GM12878 (cell line): ENCODE measurements at regions not wholly inside any gene's neighbourhood (a gene's known extent, or its start where the extent isn't known, plus 50 kb on each side); places are given as distances from the start of the nearest gene placed in this dataset.

ENCODE experiments used
- ATAC-seq: fragments of 200-7000 bp; cut with Tn5 transposase; 3 replicates; pipeline ENCODE4 v1.9.1; 2020; ENCODE audit warnings: mild to moderate bottlenecking, moderate library complexity
- BruUV-seq: library from RNA; stranded (reverse); fragments of 400-500 nt; replicated peaks from 2 replicates; lab custom pipeline; 2021; lab: Mats Ljungman, UMichigan
- CTCF ChIA-PET: fragments of 300-600 bp; sonication (Branson Sonifier 250); formaldehyde crosslinking; extraction: SDS; loops from one replicate; lab custom pipeline; 2021; ENCODE audit warnings: inconsistent platforms; lab: Yijun Ruan, JAX
- POLR2A ChIA-PET: fragments of 350-600 bp; formaldehyde crosslinking; extraction: SDS; loops from one replicate; lab custom pipeline; 2021; ENCODE audit warnings: inconsistent platforms; lab: Charles Lee
- RAD21 ChIA-PET: fragments of 300-600 bp; sonication (Branson Sonifier 250); formaldehyde crosslinking; loops from one replicate; lab custom pipeline; 2023; ENCODE audit warnings: antibody characterized with exemption; ENCODE audit not compliant: unreplicated experiment; lab: Charles Lee
- SMC1A ChIA-PET: fragments of 300-600 bp; sonication (Branson Sonifier 250); formaldehyde crosslinking; loops from one replicate; lab custom pipeline; 2023; ENCODE audit not compliant: unreplicated experiment, uncharacterized antibody; lab: Charles Lee
- DNase-seq: peaks from one replicate; pipeline ENCODE4 v3.0.0-alpha.2; 2011; ENCODE audit warnings: low read depth, low spot score
- FAIRE-seq: peaks from 3 replicates; lab custom pipeline; 2011; peaks lifted over from hg19 to GRCh38; lab: Jason Lieb, UNC
- H2AFZ ChIP-seq: 2 replicates; pipeline ENCODE4 v1.6.0; 2011; ENCODE audit warnings: low read depth, low read length, control low read depth; ENCODE audit not compliant: control insufficient read depth
- H3K27ac ChIP-seq: 2 replicates; pipeline ENCODE4 v1.5.1; 2011; ENCODE audit warnings: control low read depth; ENCODE audit not compliant: control insufficient read depth, insufficient read depth
- H3K27me3 ChIP-seq, 2 experiments: replicated peaks in 1 of 2; 2 replicates each; pipeline versions ENCODE4 v1.6.0 to v1.6.1; 2011; ENCODE audit warnings: low read length in 1 of 2; ENCODE audit not compliant: control insufficient read depth in 2 of 2, insufficient read depth in 2 of 2
- H3K36me3 ChIP-seq, 2 experiments: 2 replicates each; pipeline ENCODE4 v1.5.1; 2011; ENCODE audit warnings: low read length in 1 of 2; ENCODE audit not compliant: control insufficient read depth in 2 of 2, insufficient read depth in 2 of 2
- H3K4me1 ChIP-seq: 2 replicates; pipeline ENCODE4 v1.6.1; 2011; ENCODE audit warnings: mild to moderate bottlenecking, low read length, moderate library complexity, mixed read lengths; ENCODE audit not compliant: control insufficient read depth, insufficient read depth
- H3K4me2 ChIP-seq: 2 replicates; pipeline ENCODE4 v1.6.0; 2011; ENCODE audit warnings: control low read depth; ENCODE audit not compliant: control insufficient read depth, insufficient read depth
- H3K4me3 ChIP-seq: fragments of 200-600 bp; sonication (generic); 2 replicates; pipeline ENCODE4 v1.5.1; 2016
- H3K79me2 ChIP-seq: 2 replicates; pipeline ENCODE4 v1.6.0; 2011; ENCODE audit warnings: low read length; ENCODE audit not compliant: control insufficient read depth, insufficient read depth
- H3K9ac ChIP-seq: 2 replicates; pipeline ENCODE4 v1.8.0; 2011; ENCODE audit warnings: low read length, control low read depth, mixed read lengths; ENCODE audit not compliant: control insufficient read depth, insufficient read depth
- H3K9me3 ChIP-seq: replicated peaks from 3 replicates; pipeline ENCODE4 v1.5.1; 2011; ENCODE audit warnings: mild to moderate bottlenecking, low read length; ENCODE audit not compliant: control insufficient read depth, insufficient read depth
- H4K20me1 ChIP-seq: 2 replicates; pipeline ENCODE4 v1.6.0; 2011; ENCODE audit not compliant: control insufficient read depth, insufficient read depth
- EZH2 ChIP-seq: IDR thresholded peaks from 2 replicates; pipeline ENCODE4 v1.6.1; 2012; ENCODE audit warnings: low read depth, mild to moderate bottlenecking, control low read depth, inconsistent platforms, low read length, borderline replicate concordance; ENCODE audit not compliant: control insufficient read depth
- NFYB ChIP-seq: IDR thresholded peaks from 2 replicates; pipeline ENCODE4 v1.6.1; 2011; ENCODE audit warnings: low read depth, mild to moderate bottlenecking, low read length, improper control_type of control experiment, moderate library complexity; ENCODE audit not compliant: insufficient read depth
- RAD51 ChIP-seq: fragments of 450-650 bp; IDR thresholded peaks from 2 replicates; pipeline ENCODE4 v1.6.1; 2016; ENCODE audit warnings: moderate library complexity, mild to moderate bottlenecking, inconsistent platforms
- WGBS: methylation state at CpG from one replicate; pipeline ENCODE4 v1.1.6; 2016; ENCODE audit warnings: low lambda C conversion rate; ENCODE audit not compliant: insufficient replicate concordance, insufficient coverage; ENCODE audit errors: missing lambda C conversion rate; 5-methylcytosine and 5-hydroxymethylcytosine counted together
- in situ Hi-C: fragments of 300-500 bp; cut with MboI; formaldehyde crosslinking; loops from 9 replicates; pipeline ENCODE4 v1.14.3; 2018; ENCODE audit warnings: mixed read lengths
- intact Hi-C: fragments of 100-400 bp; cut with micrococcal nuclease; formaldehyde crosslinking; loops from one replicate; pipeline ENCODE4 v1.14.2; 2022; ENCODE audit not compliant: unreplicated experiment

DNA sequence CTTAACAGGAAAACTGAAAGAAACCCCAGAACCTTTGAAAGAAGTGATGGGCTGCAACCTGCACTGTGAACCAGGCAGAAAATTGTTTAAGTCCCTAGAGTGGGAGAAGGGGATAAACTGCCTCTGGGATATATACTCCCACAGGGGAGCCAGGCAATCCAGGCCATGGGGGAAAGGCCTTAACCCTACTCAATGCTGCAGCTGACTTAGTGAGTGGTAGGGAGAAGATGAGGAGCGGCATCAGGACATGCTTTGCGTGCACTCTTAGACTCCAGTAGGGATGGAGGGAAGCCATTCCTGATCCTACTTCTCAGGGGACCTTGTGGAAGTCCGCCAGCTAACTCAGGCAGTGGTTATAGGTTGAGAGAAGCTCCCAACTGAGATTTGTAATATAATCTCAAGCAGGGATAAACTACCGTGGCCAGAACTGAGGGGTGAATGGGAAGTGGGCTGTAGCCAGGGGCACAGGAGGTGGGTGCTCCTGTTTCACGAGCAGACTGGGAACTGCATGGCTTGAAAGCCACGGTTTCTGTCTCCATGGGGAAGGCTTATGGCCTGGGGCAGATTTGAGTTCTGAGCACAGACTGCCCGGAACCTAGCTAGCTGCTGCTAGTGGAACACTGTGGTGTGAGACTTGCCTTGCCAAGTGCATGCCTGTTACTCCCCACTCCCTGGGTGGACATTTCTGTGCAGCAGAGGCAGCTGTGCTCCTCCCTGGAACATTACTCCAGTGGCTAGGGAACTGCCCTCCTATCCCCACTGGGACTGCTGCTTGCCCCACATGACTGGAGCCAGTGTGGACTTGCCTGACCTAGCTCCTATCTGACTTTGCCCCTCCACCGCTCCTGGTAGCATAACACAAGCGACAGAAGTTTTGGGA, 119.2 kb upstream of the SCAF11 start:
- Histone ChIP-seq H3K27me3 (no peaks in the 10 kb centered on the region), H3K4me2 (no peak overlapping the region), H3K9me3 (no peaks in the 10 kb centered on the region; the same call in none of the 3 replicates), H4K20me1 (no peaks in the 10 kb centered on the region), H2AFZ (no peak overlapping the region), H3K4me3 (no peak overlapping the region), H3K27ac (peak overlapping the region; percentile 35; the same call in 1 of the 2 replicates), H3K9ac (no peak overlapping the region), H3K36me3 (no peaks in the 10 kb centered on the region; a peak in 1 of 4 replicates), H3K4me1 (peaks cover 30% of the 10 kb centered on the region), H3K79me2 (no peaks in the 10 kb centered on the region)
- ATAC-seq = peak; percentile 4; the same call in 1 of the 3 replicates
- intact Hi-C loops = no loop called here
- TF ChIP-seq RAD51 (no peak), EZH2 (no peak), NFYB (no peak)
- no TSS peak for BruUV-seq
- ChIA-PET POLR2A (interaction anchor here (0.9 to 1.0 kb wide), 2 partner anchors 44 to 105 kb away, joined by 3 read pairs; no protein-coding TSS in a partner anchor), SMC1A (interaction anchor here (0.8 to 5.0 kb wide), 5 partner anchors 16 to 841 kb away, joined by 3 to 32 read pairs (median 4); no protein-coding TSS in a partner anchor), RAD21 (interaction anchor here (0.9 to 2.6 kb wide), 5 partner anchors 16 to 118 kb away, joined by 3 to 12 read pairs (median 3); no protein-coding TSS in a partner anchor), CTCF (interaction anchor here (1.1 to 5.2 kb wide), 4 partner anchors 15 to 110 kb away, joined by 3 to 46 read pairs (median 7); no protein-coding TSS in a partner anchor)
- in situ Hi-C loops = no loop called here
- WGBS = 94% methylated on average over 9 of the region's 9 CpGs
- no peak for DNase-seq
- no peak for FAIRE-seq
